K562 (cell line): ENCODE measurements at regions not wholly inside any gene's neighbourhood (a gene's known extent, or its start where the extent isn't known, plus 50 kb on each side); places are given as distances from the start of the nearest gene placed in this dataset.

Experiments
- ATAC-seq: fragments of 200-7000 bp; cut with Tn5 transposase; 3 replicates; pipeline ENCODE4 v1.9.1; 2020; ENCODE audit warnings: moderate library complexity
- BruUV-seq: library from RNA; stranded (reverse); fragments of 400-500 nt; replicated peaks from 2 replicates; lab custom pipeline; 2021; lab: Mats Ljungman, UMichigan
- CTCF ChIA-PET: fragments of 300-600 bp; formaldehyde crosslinking; extraction: SDS; loops from one replicate; lab custom pipeline; 2021; ENCODE audit warnings: low intra/inter-chr PET ratio; lab: Yijun Ruan, JAX
- POLR2A ChIA-PET: fragments of 300-600, 350-650 bp; sonication (Branson Sonifier 250); formaldehyde crosslinking; extraction: SDS; loops from one replicate; lab custom pipeline; 2021; ENCODE audit warnings: antibody characterized with exemption, inconsistent platforms; lab: Yijun Ruan, JAX
- DNase-seq, 4 experiments: peaks; one replicate each; pipeline versions ENCODE4 v3.0.0 to v3.0.0-alpha.2; 2011 to 2018; ENCODE audit warnings: low spot score in 3 of 4, mixed read lengths in 3 of 4; ENCODE audit errors: extremely low read depth in 1 of 4
- FAIRE-seq: peaks from 2 replicates; lab custom pipeline; 2011; peaks lifted over from hg19 to GRCh38; lab: Jason Lieb, UNC
- H2AFZ ChIP-seq: 2 replicates; pipeline ENCODE4 v1.6.0; 2011; ENCODE audit warnings: low read depth, low read length, control low read depth, inconsistent platforms
- H3K27ac ChIP-seq: fragments of 200-600 bp; 3 replicates; pipeline ENCODE4 v1.8.0; 2011; ENCODE audit warnings: low read depth, mild to moderate bottlenecking, control low read depth, inconsistent platforms, low read length, moderate library complexity, mixed read lengths; ENCODE audit errors: extremely low read depth
- H3K27me3 ChIP-seq, 2 experiments: fragments of 300-600 bp in 1 of 2; 2 replicates in 1 of 2; 3 replicates in 1 of 2; pipeline versions ENCODE4 v1.6.0 to v1.8.0; 2011; ENCODE audit warnings: inconsistent platforms in 2 of 2, low read length in 2 of 2, mild to moderate bottlenecking in 1 of 2, mixed read lengths in 1 of 2, moderate library complexity in 1 of 2; ENCODE audit not compliant: control insufficient read depth in 2 of 2, insufficient read depth in 2 of 2
- H3K36me3 ChIP-seq: fragments of 300-600 bp; 3 replicates; pipeline ENCODE4 v1.8.0; 2011; ENCODE audit warnings: mild to moderate bottlenecking, low read length, inconsistent platforms; ENCODE audit not compliant: control insufficient read depth, insufficient read depth
- H3K4me1 ChIP-seq, 2 experiments: fragments of 200-600 bp in 1 of 2; replicated peaks in 1 of 2; 2 replicates in 1 of 2; 3 replicates in 1 of 2; pipeline versions ENCODE4 v1.5.1 to v1.8.0; 2011; ENCODE audit warnings: inconsistent platforms in 2 of 2, low read length in 2 of 2, mild to moderate bottlenecking in 1 of 2, mixed read lengths in 1 of 2, moderate library complexity in 1 of 2; ENCODE audit not compliant: control insufficient read depth in 2 of 2, insufficient read depth in 2 of 2
- H3K4me2 ChIP-seq: 2 replicates; pipeline ENCODE4 v1.6.1; 2011; ENCODE audit warnings: low read length, control low read depth, inconsistent platforms, mixed read lengths; ENCODE audit not compliant: insufficient read depth
- H3K4me3 ChIP-seq: fragments of 200-600 bp; sonication (generic), shearing (Covaris generic); 2 replicates; pipeline ENCODE4 v1.5.1; 2016; ENCODE audit warnings: control low read depth, inconsistent platforms
- H3K79me2 ChIP-seq: fragments of 200-600 bp; 3 replicates; pipeline ENCODE4 v1.8.0; 2011; ENCODE audit warnings: low read length, inconsistent platforms; ENCODE audit not compliant: control insufficient read depth, insufficient read depth
- H3K9ac ChIP-seq, 2 experiments: 2 replicates each; pipeline versions ENCODE4 v1.6.0 to v1.6.1; 2011; ENCODE audit warnings: low read depth in 2 of 2, low read length in 2 of 2, control low read depth in 1 of 2, inconsistent platforms in 1 of 2, mild to moderate bottlenecking in 1 of 2, mixed read lengths in 1 of 2; ENCODE audit not compliant: insufficient read depth in 1 of 2
- H3K9me1 ChIP-seq: one replicate; pipeline ENCODE4 v1.6.0; 2011; ENCODE audit warnings: inconsistent platforms, mild to moderate bottlenecking, low read length, moderate library complexity; ENCODE audit not compliant: control insufficient read depth, insufficient read depth
- H3K9me3 ChIP-seq: replicated peaks from 2 replicates; pipeline ENCODE4 v1.5.1; 2011; ENCODE audit warnings: low read depth, low read length, inconsistent platforms; ENCODE audit not compliant: control insufficient read depth, insufficient read depth
- H4K20me1 ChIP-seq: replicated peaks from 2 replicates; pipeline ENCODE4 v1.6.1; 2011; ENCODE audit warnings: low read length, inconsistent platforms, mixed read lengths; ENCODE audit not compliant: control insufficient read depth, insufficient read depth
- BRCA1 ChIP-seq, 2 experiments: fragments of 450-650 bp in 1 of 2; sonication (generic) in 1 of 2; formaldehyde crosslinking in 1 of 2; IDR thresholded peaks; 2 replicates each; pipeline versions ENCODE4 v1.5.0 to v1.6.1; 2017 to 2020; ENCODE audit warnings: mild to moderate bottlenecking in 1 of 2, missing genetic modification reagents in 1 of 2
- BRF1 ChIP-seq: IDR thresholded peaks from 3 replicates; pipeline ENCODE4 v1.6.1; 2011; ENCODE audit warnings: borderline replicate concordance, mild to moderate bottlenecking; ENCODE audit not compliant: insufficient read length; ENCODE audit errors: extremely low read depth
- CREBBP ChIP-seq: IDR thresholded peaks from one replicate; pipeline ENCODE4 v1.6.1; 2012; ENCODE audit warnings: low read depth, mild to moderate bottlenecking, control low read depth, inconsistent platforms, low read length
- GTF2E2 ChIP-seq: fragments of 200-800 bp; sonication (Bioruptor generic); IDR thresholded peaks from 2 replicates; pipeline ENCODE4 v1.6.1; 2016; ENCODE audit warnings: missing genetic modification characterization, missing compliant biosample characterization
- HEY1 ChIP-seq: fragments of 250-450 bp; sonication (Bioruptor Pico); IDR thresholded peaks from 2 replicates; pipeline ENCODE4 v1.5.0; 2020; ENCODE audit warnings: mild to moderate bottlenecking, moderate library complexity, borderline replicate concordance
- HNRNPK ChIP-seq: fragments of 200-400 bp; formaldehyde crosslinking; IDR thresholded peaks from one replicate; pipeline ENCODE4 v1.6.1; 2018; ENCODE audit warnings: mild to moderate bottlenecking, low read depth, low read length; ENCODE audit not compliant: poor library complexity, severe bottlenecking
- HSF4 ChIP-seq: fragments of 250-450 bp; sonication (Bioruptor Pico); IDR thresholded peaks from 2 replicates; pipeline ENCODE4 v2.1.2; 2022; ENCODE audit warnings: mild to moderate bottlenecking, moderate library complexity, borderline replicate concordance
- MAFF ChIP-seq: IDR thresholded peaks from 2 replicates; pipeline ENCODE4 v1.6.1; 2012; ENCODE audit warnings: low read length, improper control_type of control experiment
- MAFG ChIP-seq: fragments of 450-650 bp; conservative IDR thresholded peaks from 2 replicates; pipeline ENCODE4 v1.6.1; 2016; ENCODE audit warnings: missing genetic modification characterization, missing compliant biosample characterization
- MAFK ChIP-seq: IDR thresholded peaks from 2 replicates; pipeline ENCODE4 v1.6.1; 2011; ENCODE audit warnings: low read length, improper control_type of control experiment
- MYNN ChIP-seq, 2 experiments: sonication (generic); formaldehyde crosslinking in 1 of 2; IDR thresholded peaks; 2 replicates each; pipeline versions ENCODE4 v1.5.0 to v1.6.1; 2016 to 2020; ENCODE audit warnings: antibody characterized with exemption in 1 of 2, missing genetic modification reagents in 1 of 2
- PHB2 ChIP-seq: fragments of 450-650 bp; IDR thresholded peaks from 2 replicates; pipeline ENCODE4 v1.6.1; 2017; ENCODE audit warnings: low read depth
- PHF21A ChIP-seq: fragments of 450-650 bp; IDR thresholded peaks from 2 replicates; pipeline ENCODE4 v1.6.1; 2017; ENCODE audit warnings: low read depth, borderline replicate concordance
- RBM25 ChIP-seq: fragments of 200-400 bp; formaldehyde crosslinking; IDR thresholded peaks from 2 replicates; pipeline ENCODE4 v1.6.1; 2018; ENCODE audit warnings: low read length, low read depth, moderate library complexity; ENCODE audit not compliant: severe bottlenecking
- SMARCA4 ChIP-seq: fragments of 450-650 bp; IDR thresholded peaks from 2 replicates; pipeline ENCODE4 v1.6.1; 2016
- STAG1 ChIP-seq: sonication (generic); formaldehyde crosslinking; IDR thresholded peaks from 2 replicates; pipeline ENCODE4 v1.5.0; 2020; ENCODE audit warnings: missing genetic modification reagents, borderline replicate concordance
- ZFP36 ChIP-seq: fragments of 150-350 bp; IDR thresholded peaks from 2 replicates; pipeline ENCODE4 v1.6.1; 2018; ENCODE audit warnings: low read length, low read depth; ENCODE audit not compliant: partially characterized antibody
- ZNF316 ChIP-seq: fragments of 450-650 bp; IDR thresholded peaks from 2 replicates; pipeline ENCODE4 v1.6.1; 2016
- ZNF584 ChIP-seq: fragments of 200-800 bp; sonication (Bioruptor generic); IDR thresholded peaks from 2 replicates; pipeline ENCODE4 v1.6.1; 2016; ENCODE audit warnings: low read depth, mild to moderate bottlenecking, missing genetic modification characterization, missing compliant biosample characterization
- WGBS: fragments of 100-300 bp; shearing (Covaris generic); methylation state at CpG from one replicate; pipeline ENCODE4 v1.1.6; 2016; ENCODE audit warnings: low coverage, mixed read lengths; ENCODE audit not compliant: insufficient coverage; ENCODE audit errors: missing lambda C conversion rate; 5-methylcytosine and 5-hydroxymethylcytosine counted together
- in situ Hi-C: fragments of 300-500 bp; cut with MboI; formaldehyde crosslinking; loops from 4 replicates; pipeline ENCODE4 v1.15.0; 2018; ENCODE audit warnings: inconsistent platforms, mixed read lengths
- intact Hi-C: fragments of 100-400 bp; cut with micrococcal nuclease; formaldehyde crosslinking; loops from 2 replicates; pipeline ENCODE4 v1.14.2; 2022
- TF ChIP-seq, protein P1 (sequence below): fragments of 450-650 bp; formaldehyde crosslinking; IDR thresholded peaks from 2 replicates; pipeline ENCODE4 v1.4.0; 2022; ENCODE audit warnings: missing genetic modification characterization
- TF ChIP-seq, protein P2 (sequence below): sonication (generic); formaldehyde crosslinking; IDR thresholded peaks from 2 replicates; pipeline ENCODE4 v1.8.0; 2022; ENCODE audit warnings: missing genetic modification reagents, mild to moderate bottlenecking, borderline replicate concordance

DNA sequence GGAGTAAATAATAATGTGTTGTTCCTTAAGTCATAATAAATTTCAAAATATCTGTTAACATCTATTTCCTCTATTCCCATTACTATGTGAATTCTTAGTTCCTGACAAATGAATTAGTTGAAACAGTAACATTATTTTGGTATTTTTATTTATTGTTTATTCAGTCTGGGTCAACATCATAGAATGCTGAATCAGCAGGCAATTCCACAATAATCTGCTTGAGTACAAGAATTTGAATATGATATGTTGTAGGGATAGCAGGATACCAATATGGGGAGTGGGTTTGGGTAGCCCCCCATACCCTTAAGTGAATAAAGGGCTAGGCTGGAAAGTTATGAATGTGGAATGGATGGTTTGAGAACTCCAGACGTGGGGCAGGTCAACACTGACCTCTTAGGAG is 373.2 kb upstream of the CHD6 start:
- H3K9ac ChIP-seq = no peak overlapping the region
- no peak overlapping the region for H3K4me2 ChIP-seq
- no peaks in the 10 kb centered on the region for H4K20me1 ChIP-seq
- no peak overlapping the region for H2AFZ ChIP-seq
- intact Hi-C loops (no loop called here), in situ Hi-C loops (no loop called here)
- ATAC-seq = no peak
- H3K4me3 ChIP-seq = no peak overlapping the region
- no peaks in the 10 kb centered on the region for H3K27me3 ChIP-seq
- 0% methylated on average over 1 of the region's 1 CpG for WGBS
- no peaks in the 10 kb centered on the region for H3K4me1 ChIP-seq
- ChIA-PET POLR2A (interaction anchor here (0.7 kb wide), 1 partner anchor 749 kb away, joined by 4 read pairs; no protein-coding TSS in a partner anchor), CTCF (no interaction called here)
- peak; percentile 35 for TF ChIP-seq MAFK
- TF ChIP-seq CREBBP = no peak
- no peak for TF ChIP-seq HSF4 (CRISPR knock-in tag)
- no peak for TF ChIP-seq MYNN (IDR thresholded peaks at IDR 0.05)
- no peak for TF ChIP-seq MYNN (CRISPR knock-in tag; IDR thresholded peaks at IDR 0.05)
- no peak for TF ChIP-seq RBM25
- TF ChIP-seq MAFF = peak; percentile 30; the same call in 1 of the 2 replicates
- no peak for TF ChIP-seq ZNF584 (CRISPR knock-in tag)
- TF ChIP-seq PHB2 = no peak
- no peak for TF ChIP-seq PHF21A
- no peak for TF ChIP-seq HNRNPK
- no peak for TF ChIP-seq BRCA1 (IDR thresholded peaks at IDR 0.05)
- no peak for TF ChIP-seq BRCA1 (CRISPR knock-in tag; IDR thresholded peaks at IDR 0.05)
- 0 out of 2 replicates have a peak, but pooled peaks have one; percentile 17 for TF ChIP-seq MAFG (tag)
- TF ChIP-seq, protein P1, sequence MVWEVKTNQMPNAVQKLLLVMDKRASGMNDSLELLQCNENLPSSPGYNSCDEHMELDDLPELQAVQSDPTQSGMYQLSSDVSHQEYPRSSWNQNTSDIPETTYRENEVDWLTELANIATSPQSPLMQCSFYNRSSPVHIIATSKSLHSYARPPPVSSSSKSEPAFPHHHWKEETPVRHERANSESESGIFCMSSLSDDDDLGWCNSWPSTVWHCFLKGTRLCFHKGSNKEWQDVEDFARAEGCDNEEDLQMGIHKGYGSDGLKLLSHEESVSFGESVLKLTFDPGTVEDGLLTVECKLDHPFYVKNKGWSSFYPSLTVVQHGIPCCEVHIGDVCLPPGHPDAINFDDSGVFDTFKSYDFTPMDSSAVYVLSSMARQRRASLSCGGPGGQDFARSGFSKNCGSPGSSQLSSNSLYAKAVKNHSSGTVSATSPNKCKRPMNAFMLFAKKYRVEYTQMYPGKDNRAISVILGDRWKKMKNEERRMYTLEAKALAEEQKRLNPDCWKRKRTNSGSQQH (CRISPR knock-in tag) = no peak
- TF ChIP-seq, protein P2, sequence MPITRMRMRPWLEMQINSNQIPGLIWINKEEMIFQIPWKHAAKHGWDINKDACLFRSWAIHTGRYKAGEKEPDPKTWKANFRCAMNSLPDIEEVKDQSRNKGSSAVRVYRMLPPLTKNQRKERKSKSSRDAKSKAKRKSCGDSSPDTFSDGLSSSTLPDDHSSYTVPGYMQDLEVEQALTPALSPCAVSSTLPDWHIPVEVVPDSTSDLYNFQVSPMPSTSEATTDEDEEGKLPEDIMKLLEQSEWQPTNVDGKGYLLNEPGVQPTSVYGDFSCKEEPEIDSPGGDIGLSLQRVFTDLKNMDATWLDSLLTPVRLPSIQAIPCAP (CRISPR knock-in tag) = no peak
- TF ChIP-seq BRF1 = no peak
- no peak for TF ChIP-seq GTF2E2 (tag)
- TF ChIP-seq ZNF316 = peak; percentile 39
- no peak for TF ChIP-seq SMARCA4
- no peak for TF ChIP-seq STAG1 (CRISPR knock-in tag)
- TF ChIP-seq HEY1 = no peak
- no peak for TF ChIP-seq ZFP36
- no peak for FAIRE-seq
- DNase-seq = no peak
- no peaks in the 10 kb centered on the region for H3K9me1 ChIP-seq
- no peaks in the 10 kb centered on the region for H3K79me2 ChIP-seq
- no peaks in the 10 kb centered on the region for H3K9me3 ChIP-seq
- H3K36me3 ChIP-seq = no peaks in the 10 kb centered on the region
- no peak overlapping the region for H3K27ac ChIP-seq
- BruUV-seq = no TSS peak
